ENCODE measurements at regions not wholly inside any gene's neighbourhood (a gene's known extent, or its start where the extent isn't known, plus 50 kb on each side); places are given as distances from the start of the nearest gene placed in this dataset.
"Not testable (repeated sequence)": the region's sequence is repeated elsewhere in the genome, so short reads cannot be mapped to it uniquely, and the experiment has no call there.

DNA sequence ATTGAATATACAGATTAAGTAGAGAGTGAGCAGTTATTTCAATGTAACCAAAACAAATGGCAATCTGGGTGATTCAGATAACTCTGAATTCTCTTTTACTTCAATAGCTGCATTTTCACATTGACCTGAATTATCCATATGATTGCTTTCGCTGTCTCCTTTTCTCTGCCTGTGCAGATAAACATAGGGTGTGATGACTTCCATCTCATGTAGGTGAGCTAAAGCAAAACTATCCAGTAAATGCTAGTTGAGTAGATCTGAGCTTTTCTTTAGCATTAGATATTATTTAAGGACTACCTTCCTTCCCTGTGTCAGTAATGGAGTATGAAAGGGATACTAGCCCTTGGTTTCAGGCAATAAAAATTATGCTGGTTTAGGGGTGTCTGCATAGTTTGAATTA, 288.6 kb downstream of the OXSM start:
- no peak for DNase-seq

DNA sequence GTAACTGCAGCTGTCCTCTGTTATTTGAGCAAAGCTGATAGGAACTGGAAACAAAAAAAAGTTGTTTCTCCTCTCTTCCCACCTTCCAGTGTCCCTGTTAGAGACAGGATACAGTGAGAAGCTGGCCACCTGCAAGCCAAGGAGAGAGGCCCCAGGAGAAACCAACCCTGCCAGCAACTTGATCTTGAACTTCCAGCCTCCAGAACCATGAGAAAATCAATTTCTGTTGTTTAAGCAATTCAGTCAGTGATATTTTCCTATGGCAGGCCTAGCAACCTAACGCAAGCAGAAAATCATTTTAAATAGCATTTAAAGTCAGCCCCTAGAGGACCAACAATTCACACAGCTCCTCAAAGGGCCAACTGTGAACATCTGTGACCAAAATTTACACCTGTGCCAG, 291.3 kb downstream of the OXSM start:
- DNase-seq: no peak

DNA sequence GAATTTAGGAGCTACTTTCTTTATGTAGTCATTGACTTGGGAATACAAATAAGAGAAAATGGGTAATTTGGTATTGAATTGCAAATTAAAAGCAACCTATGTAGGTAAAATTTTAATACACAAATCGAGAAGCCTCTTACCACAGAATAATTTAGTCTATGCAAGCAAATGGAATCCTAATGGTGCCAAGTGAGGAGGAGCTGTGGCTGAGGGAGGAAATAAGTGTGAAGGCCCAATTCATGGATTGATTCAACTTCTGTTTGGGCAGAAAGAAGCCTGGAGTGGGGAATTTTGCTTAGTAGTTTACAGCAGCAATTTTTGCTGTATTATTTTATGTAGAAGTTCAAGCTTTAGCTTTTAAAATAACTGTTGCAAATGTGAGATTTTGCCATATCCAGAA, 291.9 kb downstream of the OXSM start:
- DNase-seq: no peak

DNA sequence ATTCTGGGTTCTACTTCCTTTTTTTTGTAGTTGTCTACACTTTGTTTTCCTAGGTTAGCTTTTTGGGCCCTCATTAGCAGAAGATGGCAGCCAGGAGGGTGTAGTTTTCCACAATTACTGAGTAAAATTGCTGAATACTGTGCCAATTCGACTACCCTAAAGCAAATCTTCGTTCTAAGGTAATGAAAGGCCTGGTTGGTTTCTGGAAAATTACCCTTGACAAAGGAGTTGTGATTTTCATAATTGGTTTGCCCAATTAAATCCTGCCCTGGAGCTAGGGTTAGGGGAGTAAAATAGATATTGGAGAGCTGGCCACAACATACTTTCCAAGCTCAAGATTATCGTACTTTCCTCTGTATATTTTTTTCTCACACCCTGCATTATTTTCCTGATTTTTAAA, 293.0 kb downstream of the OXSM start:
- no peak for DNase-seq

DNA sequence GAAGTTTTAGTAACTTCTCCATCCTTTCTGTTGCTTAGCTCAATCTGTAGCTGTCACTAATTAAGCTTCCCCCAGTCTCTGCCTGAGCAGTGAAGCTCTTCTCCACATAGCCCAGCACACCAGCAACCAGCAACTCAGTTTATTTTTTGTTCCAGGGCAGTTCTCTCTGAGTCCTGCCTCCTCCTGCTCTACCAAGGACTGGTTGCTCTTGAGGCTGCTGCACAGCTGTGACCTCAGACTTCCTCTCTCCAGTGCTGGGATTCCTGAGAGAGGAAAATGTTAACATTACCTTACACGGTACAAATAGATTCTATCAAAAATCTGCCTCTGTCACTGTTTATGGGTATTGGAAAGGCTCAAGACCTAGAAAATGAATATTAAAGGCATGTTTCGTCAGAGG, 294.7 kb downstream of the OXSM start:
- peak; percentile 22 to 33 for DNase-seq

DNA sequence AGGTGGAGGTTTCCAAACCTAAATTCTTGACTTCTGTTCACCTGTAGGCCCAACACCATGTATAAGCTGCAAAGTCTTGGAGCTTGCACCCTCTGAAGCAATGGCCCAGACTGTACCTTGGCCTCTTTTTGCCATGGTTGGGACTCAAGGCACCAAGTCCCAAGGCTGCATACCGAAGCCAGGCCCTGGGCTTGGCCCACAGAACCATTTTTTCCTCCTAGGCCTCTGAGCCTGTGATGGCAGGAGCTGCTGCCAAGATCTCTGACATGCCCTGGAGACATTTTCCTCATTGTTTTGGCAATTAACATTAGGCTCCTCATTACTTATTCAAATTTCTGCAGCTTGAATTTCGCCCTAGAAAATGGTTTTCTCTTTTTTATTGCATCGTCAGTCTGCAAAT, 297.9 kb downstream of the OXSM start:
- no peak for DNase-seq

DNA sequence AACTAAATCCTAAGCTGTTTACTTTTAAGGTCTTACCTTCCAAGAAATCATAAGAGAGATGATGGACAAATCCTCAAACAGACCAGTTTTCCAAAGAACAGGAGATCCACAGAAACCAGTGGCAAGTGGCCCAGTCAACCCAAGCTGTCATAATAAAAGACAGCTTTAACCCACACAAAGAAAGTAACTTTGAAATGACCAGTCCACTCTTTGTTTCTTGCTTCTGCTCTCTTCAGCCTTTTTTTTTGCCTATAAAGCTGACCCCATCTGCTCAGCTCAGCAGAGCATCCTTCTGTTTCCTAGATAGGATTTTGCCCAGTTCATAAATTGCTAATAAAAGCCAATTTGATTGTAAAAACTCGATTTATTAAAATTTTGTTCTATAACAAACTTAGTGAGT, 299.4 kb downstream of the OXSM start:
- DNase-seq: no peak

DNA sequence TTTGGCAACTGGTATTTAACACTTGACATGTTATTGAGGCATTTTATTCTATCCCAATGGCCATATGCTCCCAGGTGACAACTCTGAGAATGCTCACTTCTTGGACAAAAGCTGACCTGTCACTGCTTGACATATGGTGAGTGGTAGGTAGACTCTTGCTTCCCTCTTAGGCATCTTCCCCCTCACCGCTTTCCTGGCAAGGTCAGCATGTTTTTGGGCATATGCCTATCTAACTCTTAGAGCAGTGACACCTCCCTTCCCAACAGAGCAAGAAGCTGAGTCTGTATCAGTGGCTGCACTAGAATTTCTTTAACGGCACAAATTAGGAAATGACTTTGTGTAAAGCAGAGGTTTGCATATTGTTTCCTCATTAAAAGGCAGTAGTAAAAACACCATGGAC, 300.7 kb downstream of the OXSM start:
- no peak for DNase-seq

DNA sequence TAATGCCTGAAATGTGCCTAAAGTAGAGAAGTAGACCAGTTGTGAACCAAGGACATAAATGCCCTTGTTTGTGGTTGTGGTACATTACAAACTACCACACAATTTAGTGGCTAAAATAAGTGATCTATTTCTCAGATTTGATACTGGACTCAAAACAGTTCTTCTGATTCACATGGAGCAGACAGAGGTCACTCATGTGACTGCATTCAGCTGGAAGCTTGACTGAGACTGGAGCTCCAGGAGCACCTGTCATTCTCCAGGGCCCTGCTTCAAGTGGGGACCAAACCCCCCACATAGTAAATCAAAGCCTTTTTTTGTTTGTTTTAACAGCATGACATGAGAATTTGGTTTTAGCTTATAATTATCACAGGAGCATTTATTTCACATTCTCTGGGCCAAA, 301.2 kb downstream of the OXSM start:
- DNase-seq: no peak

DNA sequence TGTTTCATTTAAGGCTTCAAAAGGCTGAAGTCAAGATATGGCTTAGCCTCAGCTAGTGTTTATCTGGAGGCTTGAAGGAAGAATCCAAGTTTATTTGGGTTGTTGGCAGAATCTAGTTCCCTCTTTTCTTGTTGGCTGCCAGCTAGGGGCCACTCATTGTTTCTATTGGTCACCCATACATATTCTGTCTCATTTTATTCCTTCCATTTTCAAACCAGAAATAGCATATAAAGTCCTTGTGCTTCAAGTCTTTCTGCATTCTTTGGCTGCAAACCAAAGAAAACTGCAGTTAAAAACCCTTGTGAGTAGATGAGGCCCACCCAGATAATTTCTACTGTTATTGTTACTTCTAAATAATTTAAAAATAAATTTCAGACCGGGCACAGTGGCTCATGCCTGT, 301.7 kb downstream of the OXSM start:
- DNase-seq: no peak

DNA sequence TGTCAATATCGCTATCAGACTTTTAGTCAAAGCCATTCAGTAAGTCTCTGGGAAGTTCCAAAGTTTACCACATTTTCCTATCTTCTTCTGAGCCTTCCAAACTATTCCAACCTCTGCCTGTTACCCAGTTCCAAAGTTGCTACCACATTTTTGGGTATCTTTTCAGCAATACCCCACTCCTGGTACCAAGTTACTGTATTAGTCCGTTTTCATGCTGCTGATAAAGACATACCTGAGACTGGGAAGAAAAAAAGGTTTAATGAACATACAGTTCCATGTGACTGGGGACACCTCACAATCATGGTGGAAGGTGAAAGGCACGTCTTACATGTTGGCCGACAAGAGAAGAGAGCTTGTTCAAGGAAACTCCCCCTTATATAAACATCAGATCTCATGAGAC, 307.2 kb downstream of the OXSM start:
- not testable (repeated sequence) for DNase-seq

DNA sequence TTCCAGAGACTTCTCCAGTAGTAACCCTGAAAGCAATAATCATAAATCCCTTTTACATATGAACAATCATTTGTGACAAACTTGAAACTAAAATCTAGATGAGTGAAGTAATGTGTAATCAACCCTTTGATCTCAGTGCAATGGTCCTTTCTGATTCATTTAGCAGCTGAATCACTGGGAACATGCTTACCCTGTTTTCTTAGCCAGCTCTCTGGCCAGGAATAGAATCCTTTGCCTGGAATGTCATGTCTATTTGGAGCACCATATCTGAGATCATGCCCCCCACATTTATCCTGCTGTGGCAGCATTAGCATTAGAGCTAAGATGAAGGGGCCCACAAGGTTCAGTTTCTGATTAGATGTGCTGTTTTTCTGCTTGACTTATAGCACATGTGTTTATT, 309.8 kb downstream of the OXSM start:
- DNase-seq: no peak

DNA sequence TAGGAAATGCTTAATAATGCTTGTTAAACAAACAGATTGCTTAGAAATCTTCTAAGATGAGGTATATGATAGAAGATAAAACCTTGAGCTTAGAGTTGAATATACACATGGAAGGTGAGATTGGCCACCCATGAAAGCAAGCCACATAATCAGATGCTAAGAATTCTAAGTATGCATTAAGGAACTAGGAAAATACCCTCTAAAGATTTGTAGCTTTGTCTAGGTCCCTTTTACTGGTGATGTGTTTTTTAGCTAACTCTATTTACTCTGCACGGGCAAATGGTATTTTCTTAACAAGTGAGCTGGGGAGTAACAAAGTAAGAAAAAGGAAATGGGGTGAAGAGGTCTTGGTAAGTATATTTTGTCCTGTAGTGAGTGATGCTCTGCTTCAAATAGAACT, 310.3 kb downstream of the OXSM start:
- no peak for DNase-seq

DNA sequence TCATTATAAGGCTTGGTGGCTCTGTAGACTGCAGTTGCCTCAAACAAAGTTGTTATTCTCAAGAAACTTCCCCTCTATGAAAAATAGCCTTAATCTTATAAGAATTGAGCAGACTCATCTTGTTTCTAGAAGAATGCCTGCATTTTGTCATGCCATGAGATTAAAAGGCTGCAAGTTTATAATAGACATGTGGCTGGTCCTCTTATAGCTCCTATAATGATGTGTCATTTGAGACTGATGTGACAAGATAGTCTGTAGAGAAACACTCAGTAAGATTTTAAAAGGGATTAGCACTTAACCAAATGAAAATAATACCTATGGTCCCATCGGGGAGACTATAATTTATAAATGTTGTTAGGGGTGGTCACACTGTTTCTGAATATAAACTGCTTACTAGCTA, 312.5 kb downstream of the OXSM start:
- no peak for DNase-seq

DNA sequence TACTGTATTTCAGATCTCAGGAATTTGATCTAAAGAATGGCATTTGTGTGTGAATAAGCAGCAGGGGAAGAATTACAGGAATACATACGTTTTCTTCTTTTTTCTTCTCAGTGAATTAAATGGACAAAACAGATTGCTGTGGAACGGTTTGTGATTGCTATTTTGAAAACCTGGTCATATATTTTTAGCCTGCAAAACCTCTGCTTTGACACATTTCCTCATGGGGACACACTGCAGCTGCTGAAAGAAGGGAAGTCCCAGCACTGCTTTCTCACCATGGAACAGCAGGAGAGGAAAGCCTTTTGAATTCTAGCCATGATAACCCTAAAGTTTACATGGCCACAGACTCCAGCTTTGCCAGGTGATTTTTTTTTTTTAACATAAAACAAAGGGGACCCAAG, 315.0 kb downstream of the OXSM start:
- DNase-seq: peak; percentile 40 to 42

DNA sequence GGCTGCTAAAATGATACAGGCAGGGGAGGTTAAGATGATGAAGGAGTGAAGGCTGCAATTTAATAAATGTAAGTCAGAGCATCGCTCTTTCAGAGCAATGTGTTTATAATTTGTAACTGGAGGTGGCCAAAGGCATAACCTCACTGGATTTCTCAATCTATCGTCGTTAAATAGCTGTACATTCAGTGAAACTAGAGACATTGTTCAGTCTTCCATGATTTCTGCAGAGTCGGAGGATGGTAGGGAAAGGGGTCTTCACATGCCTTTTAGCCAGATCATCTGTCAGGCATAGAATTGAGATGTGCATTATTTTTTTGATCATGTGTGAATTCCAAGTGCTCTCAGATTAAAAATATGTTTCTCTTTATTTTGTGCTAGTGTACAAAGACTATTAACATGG, 315.4 kb downstream of the OXSM start:
- peak in 1 of 2 experiments; percentile 12 for DNase-seq

DNA sequence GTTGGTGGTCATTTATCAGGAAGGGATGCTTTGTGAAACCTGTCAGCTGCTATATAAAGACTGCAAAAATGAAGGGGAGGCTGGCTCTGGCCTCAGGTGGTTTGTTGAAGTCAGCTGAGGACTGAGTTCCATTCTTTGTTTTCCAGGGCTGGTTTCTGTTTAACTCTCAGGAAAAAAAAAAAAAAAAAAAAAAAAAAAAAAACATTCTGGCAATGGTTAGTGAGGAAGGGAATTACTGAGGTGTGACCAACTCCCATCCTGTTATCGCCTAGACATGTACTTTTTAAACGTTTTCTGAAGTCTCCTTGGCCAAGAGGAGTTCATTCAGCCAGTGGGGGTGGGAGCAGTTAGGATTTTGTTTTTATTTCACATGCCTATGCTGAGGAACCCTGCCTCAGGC, 316.3 kb downstream of the OXSM start:
- DNase-seq: no peak

DNA sequence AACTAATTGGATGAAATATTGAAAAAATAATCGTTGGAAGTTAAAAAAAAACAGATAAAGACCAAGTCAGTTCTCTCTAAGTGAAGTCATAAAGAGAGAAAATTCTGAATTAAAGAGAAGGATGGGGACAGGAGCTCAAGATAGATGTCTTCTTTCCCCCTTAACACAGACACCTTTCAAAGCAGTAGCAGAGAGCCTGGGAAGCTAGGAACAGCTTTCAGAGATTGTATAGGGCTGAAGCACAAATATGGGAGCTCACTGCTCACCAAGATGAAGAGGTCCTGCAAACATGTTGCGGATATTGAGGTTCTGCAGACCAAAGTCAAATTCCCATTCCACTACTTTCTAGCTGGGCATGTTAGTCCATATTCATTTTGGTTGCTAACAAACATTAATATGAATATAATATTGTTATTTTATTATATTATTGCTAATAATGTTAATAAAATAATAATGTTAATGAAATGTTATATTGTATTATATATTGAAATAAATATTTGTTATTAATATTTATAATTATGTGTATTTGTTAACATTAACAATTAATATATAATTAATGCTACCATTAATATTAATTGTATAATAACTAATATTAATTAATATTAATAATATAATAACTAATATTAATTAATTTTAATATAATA, 319.1 kb downstream of the OXSM start:
- no peak for DNase-seq

DNA sequence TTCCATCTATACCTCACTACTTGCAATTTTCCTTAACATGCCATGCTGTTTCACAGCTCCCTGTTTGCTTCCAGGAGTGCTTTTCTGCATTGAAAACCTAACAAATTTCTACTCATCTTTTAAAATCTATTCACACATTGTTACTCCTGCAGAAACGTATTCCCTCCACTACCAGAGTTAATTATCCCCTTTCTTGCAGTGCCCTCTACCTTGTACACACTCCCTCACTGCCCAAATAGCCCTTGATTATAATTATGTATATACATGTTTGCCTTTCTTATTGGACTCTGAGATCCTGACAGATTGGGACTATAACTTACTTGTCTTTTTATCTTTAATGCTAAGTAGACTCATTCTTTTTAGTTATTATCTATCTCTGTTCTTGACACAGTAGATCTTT, 325.0 kb downstream of the OXSM start:
- DNase-seq: no peak

DNA sequence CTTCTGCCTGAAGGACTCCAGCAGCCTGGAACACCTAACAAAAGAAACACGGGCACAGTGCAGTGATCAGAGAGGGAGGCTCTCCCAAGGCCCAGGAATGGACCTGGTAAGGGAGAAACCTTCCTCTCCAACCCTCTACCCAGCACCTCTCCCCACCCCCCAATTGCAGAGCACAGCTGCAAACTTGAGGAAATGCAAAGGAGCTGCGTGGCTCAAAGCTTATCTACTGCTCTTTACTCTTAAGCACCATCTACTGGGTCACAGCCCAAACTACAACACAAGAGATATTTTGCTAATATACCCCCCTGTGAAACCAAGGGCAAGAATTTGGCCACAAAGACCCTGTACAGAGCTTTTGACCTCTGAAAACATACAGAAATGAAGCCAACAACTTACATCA, 328.3 kb downstream of the OXSM start:
- DNase-seq: peak; percentile 70 to 85

DNA sequence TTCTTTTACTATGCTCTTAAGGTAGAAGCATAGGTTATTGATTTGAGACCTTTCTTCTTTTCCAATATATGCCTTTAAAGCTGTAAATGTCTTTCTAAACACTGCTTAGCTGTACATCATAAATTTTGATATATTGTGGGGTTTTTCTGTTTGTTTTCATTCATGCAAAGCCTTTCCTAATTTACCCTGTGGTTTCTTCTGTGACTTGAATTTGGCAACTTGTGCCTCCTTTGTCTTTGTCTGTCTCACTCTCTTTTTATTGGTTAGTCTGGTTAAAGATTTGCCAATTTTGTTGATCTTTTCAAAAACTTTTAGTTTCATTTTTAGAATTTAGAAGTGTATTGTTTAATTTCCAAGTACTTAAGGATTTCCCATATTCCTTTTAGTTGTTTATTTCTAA, 343.1 kb downstream of the OXSM start:
- no peak for DNase-seq

DNA sequence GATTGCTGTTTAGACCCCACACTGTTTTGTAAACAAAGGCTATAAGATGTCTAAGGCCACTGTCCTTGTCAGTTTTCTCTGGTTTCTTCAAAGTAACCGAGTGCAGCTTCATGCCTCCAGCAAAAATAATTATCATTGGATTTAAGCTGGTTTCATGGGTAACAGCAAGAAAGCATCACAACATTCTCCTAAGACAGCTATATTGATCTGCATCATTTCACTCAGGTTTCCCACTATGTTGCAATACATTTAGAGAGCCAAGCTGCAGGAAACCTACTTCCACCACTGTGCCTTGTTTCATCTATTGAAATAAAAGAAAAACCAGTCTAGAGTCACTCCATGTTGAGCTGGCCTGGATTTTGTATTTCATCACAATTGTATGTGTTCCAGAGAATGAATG, 351.4 kb downstream of the OXSM start:
- DNase-seq: no peak

DNA sequence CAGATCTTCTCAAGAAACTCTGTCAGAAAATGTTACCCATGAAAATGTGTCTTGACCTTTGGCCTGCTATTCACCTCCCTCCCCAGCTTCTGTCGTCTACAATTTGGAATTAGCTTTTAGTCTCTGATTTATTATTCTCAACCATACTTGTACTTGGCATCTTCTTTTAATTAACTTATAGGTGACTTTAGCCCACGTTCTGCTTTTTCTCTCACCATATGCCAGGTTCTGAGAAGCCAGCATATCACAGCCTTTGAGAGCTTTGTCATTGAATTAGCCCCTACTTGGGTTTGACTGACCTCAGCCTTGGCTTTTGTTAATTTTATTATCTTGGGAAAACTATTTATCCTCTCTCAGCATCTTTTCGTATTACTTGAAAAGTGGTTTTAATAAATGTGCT, 355.9 kb downstream of the OXSM start:
- no peak for DNase-seq

DNA sequence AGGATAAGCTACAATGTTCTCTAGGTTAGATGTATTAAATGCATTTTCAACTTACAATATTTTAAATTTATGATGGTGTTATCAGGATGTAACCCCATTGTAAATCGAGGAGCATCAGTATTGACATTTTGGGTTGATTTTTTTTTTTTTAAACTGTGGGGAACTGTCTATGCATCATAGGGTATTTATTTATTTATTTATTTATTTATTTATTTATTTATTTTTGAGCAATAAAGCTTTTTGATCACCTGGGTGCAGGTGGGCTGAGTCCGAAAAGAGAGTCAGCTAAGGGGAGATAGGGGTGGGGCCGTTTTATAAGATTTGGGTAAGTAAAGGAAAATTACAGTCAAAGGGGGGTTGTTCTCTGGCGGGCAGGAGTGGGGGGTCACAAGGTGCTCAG, 367.5 kb downstream of the OXSM start:
- DNase-seq: not testable (repeated sequence)

DNA sequence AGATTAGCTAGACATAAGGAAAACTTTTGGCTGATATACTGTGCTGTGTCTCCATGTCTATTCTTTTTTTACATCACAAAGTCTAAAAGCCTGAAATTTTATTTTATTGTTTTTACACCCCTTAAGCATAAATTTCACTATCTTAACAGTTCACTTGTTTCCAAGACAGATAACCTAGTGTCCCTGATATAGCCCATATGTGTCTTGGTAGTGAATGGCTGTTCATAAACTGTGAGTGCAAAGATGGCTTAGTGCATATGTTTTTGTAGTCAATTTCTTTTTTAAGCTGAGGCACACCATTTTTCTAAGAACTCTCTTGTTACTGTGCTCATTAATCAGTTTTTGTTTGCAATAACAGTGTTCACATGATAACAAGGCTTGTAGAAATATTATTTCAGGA, 381.1 kb downstream of the OXSM start:
- no peak for DNase-seq

DNA sequence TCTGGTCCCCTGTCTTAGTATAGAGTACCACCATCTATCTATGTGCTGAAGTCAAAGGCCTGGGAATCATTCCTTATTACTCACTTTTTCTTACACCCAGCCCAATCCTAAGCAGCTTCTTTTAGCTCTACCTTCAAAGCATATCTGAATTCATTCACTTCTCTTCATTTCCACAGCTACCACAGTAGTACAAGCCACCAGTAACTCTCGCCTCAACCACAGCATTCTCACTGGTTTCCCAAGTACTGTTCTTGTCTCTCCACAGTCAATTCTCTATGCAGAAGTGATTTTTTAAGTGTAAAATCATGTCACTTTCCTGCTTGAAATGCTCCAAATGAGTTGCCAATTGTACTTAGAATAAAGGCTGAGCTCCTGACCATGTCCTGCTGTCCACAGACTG, 401.7 kb downstream of the OXSM start:
- no peak for DNase-seq
